ENCODE measurements at regions not wholly inside any gene's neighbourhood (a gene's known extent, or its start where the extent isn't known, plus 50 kb on each side); places are given as distances from the start of the nearest gene placed in this dataset.

DNA sequence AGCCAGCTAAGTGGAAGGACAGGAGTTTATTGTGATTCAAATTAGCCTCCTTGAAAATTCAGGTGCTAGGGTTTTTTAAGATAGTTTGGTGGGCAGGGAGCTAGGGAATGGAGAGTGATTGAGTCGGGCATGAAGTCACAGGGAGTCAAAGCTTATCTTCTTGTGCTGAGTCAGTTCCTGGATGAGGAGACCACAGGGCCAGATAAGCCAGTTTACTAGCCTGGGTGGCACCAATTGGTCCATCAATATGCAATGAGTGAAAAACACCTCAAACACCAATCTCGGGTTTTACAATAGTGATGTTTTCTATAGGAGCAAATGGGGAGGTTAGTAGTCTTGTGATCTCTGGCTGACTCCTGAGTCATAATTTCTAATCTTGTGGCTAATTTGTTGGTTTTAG is 165.1 kb downstream of the ABCC12 start:
- Histone ChIP-seq H3K27ac (ENCODE audit: low read depth, low read length) (no peak overlapping the region), H3K27me3 (ENCODE audit: insufficient read depth, low read length) (no peaks in the 10 kb centered on the region), H3K4me2 (ENCODE audit: insufficient read depth, low read length) (no peak overlapping the region), H3K9me3 (ENCODE audit: low read depth, low read length) (no peaks in the 10 kb centered on the region), H4K20me1 (ENCODE audit: insufficient read depth, low read length) (no peaks in the 10 kb centered on the region), H3K36me3 (ENCODE audit: insufficient read depth, low read length) (no peaks in the 10 kb centered on the region), H2AFZ (ENCODE audit: low read length) (no peak overlapping the region), H3K4me3 (ENCODE audit: insufficient read depth, low read length) (no peak overlapping the region), H3K4me1 (ENCODE audit: insufficient read depth, low read length) (no peaks in the 10 kb centered on the region), H3K79me2 (ENCODE audit: insufficient read depth, low read length) (no peaks in the 10 kb centered on the region)
- no peak for DNase-seq (ENCODE audit: insufficient read length, low spot score, missing footprints)
- TF ChIP-seq, protein P1, sequence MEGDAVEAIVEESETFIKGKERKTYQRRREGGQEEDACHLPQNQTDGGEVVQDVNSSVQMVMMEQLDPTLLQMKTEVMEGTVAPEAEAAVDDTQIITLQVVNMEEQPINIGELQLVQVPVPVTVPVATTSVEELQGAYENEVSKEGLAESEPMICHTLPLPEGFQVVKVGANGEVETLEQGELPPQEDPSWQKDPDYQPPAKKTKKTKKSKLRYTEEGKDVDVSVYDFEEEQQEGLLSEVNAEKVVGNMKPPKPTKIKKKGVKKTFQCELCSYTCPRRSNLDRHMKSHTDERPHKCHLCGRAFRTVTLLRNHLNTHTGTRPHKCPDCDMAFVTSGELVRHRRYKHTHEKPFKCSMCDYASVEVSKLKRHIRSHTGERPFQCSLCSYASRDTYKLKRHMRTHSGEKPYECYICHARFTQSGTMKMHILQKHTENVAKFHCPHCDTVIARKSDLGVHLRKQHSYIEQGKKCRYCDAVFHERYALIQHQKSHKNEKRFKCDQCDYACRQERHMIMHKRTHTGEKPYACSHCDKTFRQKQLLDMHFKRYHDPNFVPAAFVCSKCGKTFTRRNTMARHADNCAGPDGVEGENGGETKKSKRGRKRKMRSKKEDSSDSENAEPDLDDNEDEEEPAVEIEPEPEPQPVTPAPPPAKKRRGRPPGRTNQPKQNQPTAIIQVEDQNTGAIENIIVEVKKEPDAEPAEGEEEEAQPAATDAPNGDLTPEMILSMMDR (IDR thresholded peaks at IDR 0.05; ENCODE audit: extremely low read depth, low read depth, low read length) = no peak

DNA sequence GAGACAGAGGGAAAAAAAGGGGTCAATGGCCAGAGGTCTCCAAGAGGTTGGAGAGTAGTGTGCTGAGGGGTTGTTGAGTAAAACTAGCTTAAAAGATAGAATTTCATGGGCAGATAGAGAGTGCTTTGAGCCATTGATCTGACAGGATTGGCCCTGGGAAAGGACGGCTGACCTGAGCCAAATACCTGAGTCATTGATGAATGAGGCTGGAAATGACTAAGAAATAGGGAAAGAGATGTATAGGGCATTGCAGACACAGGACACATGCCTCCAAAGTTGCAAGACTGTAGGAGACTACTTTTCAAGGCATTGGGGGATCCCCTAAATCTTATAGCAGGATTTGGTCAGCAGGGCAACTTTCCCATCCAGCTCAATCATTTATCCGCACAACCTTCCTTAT is 168.7 kb downstream of the ABCC12 start:
- no peaks in the 10 kb centered on the region for H4K20me1 ChIP-seq (ENCODE audit: insufficient read depth, low read length)
- H2AFZ ChIP-seq (ENCODE audit: low read length) = no peak overlapping the region
- DNase-seq (ENCODE audit: insufficient read length, low spot score, missing footprints) = no peak
- H3K27me3 ChIP-seq (ENCODE audit: insufficient read depth, low read length) = no peaks in the 10 kb centered on the region
- H3K27ac ChIP-seq (ENCODE audit: low read depth, low read length) = no peak overlapping the region
- no peaks in the 10 kb centered on the region for H3K36me3 ChIP-seq (ENCODE audit: insufficient read depth, low read length)
- H3K9me3 ChIP-seq (ENCODE audit: low read depth, low read length) = no peaks in the 10 kb centered on the region
- H3K4me3 ChIP-seq (ENCODE audit: insufficient read depth, low read length) = no peak overlapping the region
- no peaks in the 10 kb centered on the region for H3K79me2 ChIP-seq (ENCODE audit: insufficient read depth, low read length)
- no peaks in the 10 kb centered on the region for H3K4me1 ChIP-seq (ENCODE audit: insufficient read depth, low read length)
- H3K4me2 ChIP-seq (ENCODE audit: insufficient read depth, low read length) = no peak overlapping the region
- TF ChIP-seq, protein P1 (IDR thresholded peaks at IDR 0.05; ENCODE audit: extremely low read depth, low read depth, low read length) = no peak

DNA sequence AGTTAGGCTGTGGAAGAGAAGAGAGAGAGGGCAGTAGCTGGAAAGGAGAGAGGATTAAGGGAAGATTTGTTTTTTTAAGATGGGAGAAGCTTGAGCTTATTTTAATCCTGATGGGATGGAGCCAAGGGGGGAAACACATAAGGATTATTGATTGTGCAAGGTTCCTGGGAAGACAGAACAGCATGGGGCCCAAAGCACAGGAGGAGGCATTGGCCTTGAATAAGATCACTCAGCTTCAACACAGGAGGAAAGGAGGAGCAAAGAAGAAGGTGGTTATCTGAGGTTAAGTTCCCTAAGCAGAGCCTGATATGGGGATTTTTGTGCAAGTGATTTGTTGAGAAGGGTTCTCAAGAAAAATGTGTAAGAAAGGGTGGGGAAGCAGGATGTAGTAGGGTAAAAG is 169.8 kb downstream of the ABCC12 start:
- H3K4me1 ChIP-seq (ENCODE audit: insufficient read depth, low read length) = no peaks in the 10 kb centered on the region
- H3K4me3 ChIP-seq (ENCODE audit: insufficient read depth, low read length) = no peak overlapping the region
- no peaks in the 10 kb centered on the region for H3K79me2 ChIP-seq (ENCODE audit: insufficient read depth, low read length)
- H4K20me1 ChIP-seq (ENCODE audit: insufficient read depth, low read length) = no peaks in the 10 kb centered on the region
- H3K4me2 ChIP-seq (ENCODE audit: insufficient read depth, low read length) = no peak overlapping the region
- H3K27me3 ChIP-seq (ENCODE audit: insufficient read depth, low read length) = no peaks in the 10 kb centered on the region
- H3K36me3 ChIP-seq (ENCODE audit: insufficient read depth, low read length) = no peaks in the 10 kb centered on the region
- TF ChIP-seq, protein P1 (IDR thresholded peaks at IDR 0.05; ENCODE audit: extremely low read depth, low read depth, low read length) = no peak
- H3K27ac ChIP-seq (ENCODE audit: low read depth, low read length) = no peak overlapping the region
- H2AFZ ChIP-seq (ENCODE audit: low read length) = no peak overlapping the region
- no peaks in the 10 kb centered on the region for H3K9me3 ChIP-seq (ENCODE audit: low read depth, low read length)
- no peak for DNase-seq (ENCODE audit: insufficient read length, low spot score, missing footprints)

DNA sequence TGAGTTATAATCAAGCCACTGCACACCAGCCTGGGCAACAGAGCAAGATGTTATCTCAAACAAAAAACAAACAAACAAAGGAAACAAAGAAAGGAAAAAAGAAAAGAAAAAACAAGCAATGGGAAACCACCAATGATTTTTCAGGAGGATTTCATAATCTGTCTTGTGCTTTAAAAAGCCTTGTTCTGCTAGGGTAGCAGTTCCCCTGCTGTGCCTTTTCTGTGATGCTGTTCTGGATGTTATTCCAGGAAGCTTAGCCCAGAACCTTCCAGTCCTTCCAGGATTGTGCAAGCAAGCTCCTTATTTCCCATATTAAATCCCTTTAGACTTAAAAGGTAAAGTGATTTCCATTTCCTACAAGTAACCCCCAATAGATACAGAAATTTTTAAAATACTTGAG is 171.1 kb downstream of the ABCC12 start:
- no peaks in the 10 kb centered on the region for H3K4me1 ChIP-seq (ENCODE audit: insufficient read depth, low read length)
- no peak overlapping the region for H3K27ac ChIP-seq (ENCODE audit: low read depth, low read length)
- no peak overlapping the region for H2AFZ ChIP-seq (ENCODE audit: low read length)
- DNase-seq (ENCODE audit: insufficient read length, low spot score, missing footprints) = no peak
- TF ChIP-seq, protein P1 (IDR thresholded peaks at IDR 0.05; ENCODE audit: extremely low read depth, low read depth, low read length) = no peak
- H4K20me1 ChIP-seq (ENCODE audit: insufficient read depth, low read length) = no peaks in the 10 kb centered on the region
- no peak overlapping the region for H3K4me2 ChIP-seq (ENCODE audit: insufficient read depth, low read length)
- H3K4me3 ChIP-seq (ENCODE audit: insufficient read depth, low read length) = no peak overlapping the region
- no peaks in the 10 kb centered on the region for H3K79me2 ChIP-seq (ENCODE audit: insufficient read depth, low read length)
- H3K27me3 ChIP-seq (ENCODE audit: insufficient read depth, low read length) = no peaks in the 10 kb centered on the region
- no peaks in the 10 kb centered on the region for H3K9me3 ChIP-seq (ENCODE audit: low read depth, low read length)
- no peaks in the 10 kb centered on the region for H3K36me3 ChIP-seq (ENCODE audit: insufficient read depth, low read length)
